ENCODE measurements at regions not wholly inside any gene's neighbourhood (a gene's known extent, or its start where the extent isn't known, plus 50 kb on each side); places are given as distances from the start of the nearest gene placed in this dataset.

- no peak for DNase-seq
Measured at GRCh38 chr17:74059479-74060240, 143.8 kb upstream of the RPL38 start.

GRCh38 chr17:74061758-74062157, 141.7 kb upstream of the RPL38 start:
- no peak for DNase-seq

GRCh38 chr17:74062234-74062633, 141.2 kb upstream of the RPL38 start:
- DNase-seq = no peak

GRCh38 chr17:74063439-74063838, 140.0 kb upstream of the RPL38 start:
- DNase-seq = no peak

- DNase-seq = no peak
Measured at GRCh38 chr17:74070374-74070773, 133.1 kb upstream of the RPL38 start.

- no peak for DNase-seq
Measured at GRCh38 chr17:74070998-74071679, 132.3 kb upstream of the RPL38 start.

- DNase-seq = no peak
Measured at GRCh38 chr17:74072340-74072739, 131.1 kb upstream of the RPL38 start.

- no peak for DNase-seq
Measured at GRCh38 chr17:74076446-74076845, 127.0 kb upstream of the RPL38 start.

GRCh38 chr17:74077231-74077630, 126.2 kb upstream of the RPL38 start:
- DNase-seq = no peak

GRCh38 chr17:74078363-74078941, 125.0 kb upstream of the RPL38 start:
- DNase-seq = no peak

GRCh38 chr17:74079537-74080300, 123.8 kb upstream of the RPL38 start:
- DNase-seq = no peak

GRCh38 chr17:74080656-74081582, 122.6 kb upstream of the RPL38 start:
- no peak for DNase-seq

- DNase-seq = no peak
Measured at GRCh38 chr17:74082886-74083285, 120.6 kb upstream of the RPL38 start.

GRCh38 chr17:74083321-74083720, 120.2 kb upstream of the RPL38 start:
- no peak for DNase-seq

- no peak for DNase-seq
Measured at GRCh38 chr17:74085434-74085833, 118.0 kb upstream of the RPL38 start.

- DNase-seq = no peak
Measured at GRCh38 chr17:74087002-74087585, 116.4 kb upstream of the RPL38 start.

- no peak for DNase-seq
Measured at GRCh38 chr17:74088285-74088933, 115.1 kb upstream of the RPL38 start.

GRCh38 chr17:74088934-74089329, 114.5 kb upstream of the RPL38 start:
- DNase-seq = no peak

GRCh38 chr17:74089380-74089779, 114.1 kb upstream of the RPL38 start:
- DNase-seq = no peak

- DNase-seq = peak; percentile 20 to 23
Measured at GRCh38 chr17:74089869-74090464, 113.5 kb upstream of the RPL38 start.

- no peak for DNase-seq
Measured at GRCh38 chr17:74094651-74095050, 108.8 kb upstream of the RPL38 start.
